ENCODE measurements at regions not wholly inside any gene's neighbourhood (a gene's known extent, or its start where the extent isn't known, plus 50 kb on each side); places are given as distances from the start of the nearest gene placed in this dataset.

GRCh38 chr7:424961-425793, 94.5 kb downstream of the PDGFA start:
- no peak for DNase-seq

- DNase-seq: no peak
These were observed 93.9 kb downstream of the PDGFA start for GRCh38 chr7:425794-426188.

DNA sequence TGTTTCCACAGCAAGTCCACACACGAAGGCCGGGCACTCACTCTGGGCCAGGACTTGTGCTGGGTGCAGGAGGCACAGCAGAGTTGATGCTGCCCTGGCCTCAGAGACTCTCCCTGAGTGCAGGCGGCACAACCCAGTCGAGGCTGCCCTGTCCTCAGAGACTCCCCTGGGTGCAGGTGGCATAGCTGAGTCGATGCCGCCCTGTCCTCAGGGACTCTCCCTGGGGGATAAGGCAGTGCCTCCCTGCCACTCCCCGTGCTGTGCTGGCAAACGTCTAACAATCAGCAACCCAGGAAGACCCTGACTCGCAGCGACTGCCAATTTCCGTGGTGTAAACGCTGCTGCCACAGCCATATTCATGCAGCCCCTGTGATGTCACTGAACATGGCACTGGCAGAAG, 93.1 kb downstream of the PDGFA start:
- DNase-seq: no peak

GRCh38 chr7:427506-428103, 92.0 kb downstream of the PDGFA start:
- DNase-seq: no peak

DNA sequence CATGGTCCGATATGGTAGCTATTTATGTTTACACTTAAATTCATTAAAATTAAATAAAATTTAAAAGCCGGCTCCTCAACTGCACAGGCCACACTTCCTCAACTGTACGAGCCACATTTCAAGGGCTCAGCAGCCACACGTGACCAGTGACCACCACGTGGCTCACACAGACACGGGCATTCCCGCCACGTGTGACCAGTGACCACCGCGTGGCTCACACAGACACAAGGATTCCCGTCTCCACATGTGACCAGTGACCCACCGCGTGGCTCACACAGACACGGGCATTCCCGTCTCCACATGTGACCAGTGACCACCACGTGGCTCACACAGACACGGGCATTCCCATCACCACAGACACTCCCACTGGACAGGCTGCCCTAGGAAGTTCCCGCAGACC, 91.3 kb downstream of the PDGFA start:
- DNase-seq: no peak

DNA sequence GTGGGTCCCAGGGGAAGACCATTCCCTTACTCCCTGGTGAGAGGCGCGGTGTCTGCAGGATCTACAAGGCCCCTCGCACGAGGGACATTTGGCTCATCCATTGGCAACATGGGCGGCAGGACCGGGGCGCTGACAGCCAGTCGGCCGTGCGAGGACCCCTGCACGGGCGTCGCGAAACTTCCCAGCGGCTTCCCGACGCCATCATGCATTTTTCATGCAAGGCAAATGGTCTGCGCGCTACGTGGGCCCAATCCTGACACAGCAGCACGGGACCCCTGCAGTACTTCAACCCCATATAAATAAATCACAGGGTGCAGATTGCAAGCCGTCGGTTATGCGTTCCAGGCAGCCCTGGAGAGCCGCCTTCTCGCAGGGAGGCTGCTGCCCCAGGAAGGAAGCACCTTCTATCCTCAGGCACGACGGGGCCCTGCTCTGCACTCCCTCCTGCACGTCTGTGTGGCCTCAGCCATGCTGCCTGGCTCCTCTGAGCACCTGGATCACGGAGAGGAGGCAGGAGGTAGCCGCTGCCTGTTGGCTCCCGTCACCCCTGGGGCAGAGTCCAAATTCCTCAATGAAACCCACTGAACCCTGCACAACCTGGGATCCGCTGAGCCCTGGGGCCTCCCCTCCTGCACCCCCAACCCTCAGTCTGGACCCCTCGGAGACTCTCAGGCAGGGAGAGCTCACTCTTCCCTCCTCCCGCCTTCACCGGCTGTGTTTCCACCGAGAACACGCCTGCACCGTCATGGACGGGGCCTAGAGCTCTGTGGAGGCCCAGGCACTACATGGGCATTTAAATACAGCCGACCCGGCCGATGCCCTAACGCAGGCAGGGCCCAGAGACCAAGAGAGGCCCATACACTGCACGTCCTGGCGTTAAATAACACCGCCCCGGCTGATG, 90.5 kb downstream of the PDGFA start:
- no peak for DNase-seq

GRCh38 chr7:429828-430180, 89.8 kb downstream of the PDGFA start:
- DNase-seq: no peak

GRCh38 chr7:431041-431440, 88.6 kb downstream of the PDGFA start:
- DNase-seq: no peak

DNA sequence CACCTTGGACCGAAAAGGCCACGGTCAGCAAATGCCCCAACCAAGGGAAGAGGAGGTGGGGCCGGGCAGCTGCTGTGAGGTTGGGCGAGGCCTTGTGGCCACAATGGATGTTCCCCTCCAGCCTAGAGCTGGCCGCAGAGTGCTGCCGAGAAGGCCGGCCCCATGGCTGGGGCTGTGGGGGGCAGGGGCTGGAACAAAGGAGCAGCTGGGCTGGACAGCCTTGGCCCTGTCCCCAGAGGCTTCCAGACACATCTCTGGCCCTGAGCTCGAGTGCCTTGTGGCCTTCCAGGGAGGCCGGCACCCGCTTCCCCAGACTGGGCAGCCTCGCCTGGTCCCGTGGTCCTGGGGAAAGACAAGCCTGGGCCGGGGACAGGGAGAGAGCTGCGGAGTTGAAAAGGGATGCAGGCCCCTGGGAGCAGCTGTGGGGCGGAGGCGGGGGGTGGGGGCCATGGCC, 88.0 kb downstream of the PDGFA start:
- DNase-seq: no peak

GRCh38 chr7:432256-432655, 87.4 kb downstream of the PDGFA start:
- no peak for DNase-seq

GRCh38 chr7:432933-433332, 86.7 kb downstream of the PDGFA start:
- no peak for DNase-seq

- no peak for DNase-seq
These were observed 86.1 kb downstream of the PDGFA start for GRCh38 chr7:433558-433957.

DNA sequence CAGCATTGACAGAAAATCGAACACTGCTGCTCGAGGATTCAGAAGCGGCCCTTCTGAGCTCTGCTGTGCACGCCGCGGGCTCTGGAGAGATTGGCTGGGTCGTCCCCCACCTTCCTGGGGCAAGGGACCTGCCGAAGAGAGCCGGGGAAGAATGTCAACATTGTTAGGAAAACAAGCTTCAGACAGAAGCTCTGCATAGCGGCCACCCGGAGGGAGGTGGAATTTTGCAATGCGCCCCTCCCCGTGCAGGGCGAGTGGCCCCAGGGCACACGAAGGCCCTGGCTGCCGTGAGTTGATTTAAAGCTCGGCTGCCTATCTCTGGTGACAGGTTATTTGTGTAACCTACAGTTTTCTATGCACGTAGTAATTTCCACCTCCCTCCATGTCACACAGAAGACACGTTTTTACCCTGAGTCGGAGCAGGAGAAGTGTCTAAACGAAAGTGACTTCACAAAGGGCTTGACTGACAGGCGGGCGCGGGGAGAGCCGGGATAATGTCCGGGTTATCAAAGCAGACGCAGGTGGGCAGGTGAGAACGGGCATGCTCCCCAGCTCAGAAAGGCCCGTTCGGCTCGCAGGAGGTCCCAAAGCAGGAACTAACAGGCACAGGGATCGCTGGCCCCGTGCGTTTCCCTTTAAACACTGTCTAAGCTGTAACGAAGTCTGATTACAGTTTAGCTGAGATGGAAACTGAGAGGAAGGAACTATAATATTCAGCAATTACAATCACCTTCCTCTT, 84.6 kb downstream of the PDGFA start:
- DNase-seq: peak; percentile 7

GRCh38 chr7:435630-436366, 83.8 kb downstream of the PDGFA start:
- DNase-seq: no peak

- DNase-seq: no peak
These were observed 83.1 kb downstream of the PDGFA start for GRCh38 chr7:436367-437128.

DNA sequence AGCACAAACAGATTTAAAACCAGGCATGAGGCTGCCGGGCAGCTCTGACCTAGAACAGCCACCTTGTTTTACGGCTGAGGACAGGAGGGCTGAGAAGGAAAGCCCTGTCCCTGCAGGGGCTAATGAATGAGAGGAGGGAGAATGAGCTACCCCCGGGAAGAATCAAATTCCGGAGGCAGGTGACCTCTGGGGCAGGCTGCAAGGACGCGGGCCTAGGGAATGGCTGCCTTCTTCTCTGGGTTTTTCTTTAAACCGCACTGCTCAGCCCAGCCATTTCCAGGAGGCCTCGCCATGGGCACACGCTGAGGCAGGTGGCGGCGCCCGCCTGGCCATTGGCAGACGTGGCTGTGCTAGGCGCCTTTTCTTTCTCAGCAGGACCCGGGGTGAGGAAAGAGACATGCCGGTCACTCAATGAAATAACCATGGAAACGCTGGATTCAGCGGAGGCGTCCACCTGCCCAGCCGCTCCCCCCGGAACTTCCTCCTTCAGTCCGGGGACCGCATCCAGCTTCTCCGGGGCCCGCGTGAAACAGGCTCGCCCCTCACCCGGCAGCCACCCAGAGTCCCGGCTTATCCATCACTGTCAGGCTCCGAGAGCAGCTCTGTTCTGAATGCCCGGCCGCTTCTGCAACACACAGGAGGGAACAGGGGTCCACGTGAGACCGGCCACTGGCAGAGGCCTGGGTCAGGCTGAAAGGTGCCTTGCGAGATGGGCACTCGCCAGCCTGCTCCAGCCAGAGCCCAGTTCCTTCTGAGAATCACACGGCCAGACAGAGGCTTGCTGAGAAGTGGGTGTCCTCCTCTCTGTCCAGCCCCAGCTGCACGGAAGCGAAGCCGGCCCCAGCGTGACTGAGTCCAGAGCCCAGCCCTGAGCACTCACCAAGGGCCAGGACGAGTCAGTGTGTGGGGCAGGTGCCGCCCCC, 82.1 kb downstream of the PDGFA start:
- no peak for DNase-seq

DNA sequence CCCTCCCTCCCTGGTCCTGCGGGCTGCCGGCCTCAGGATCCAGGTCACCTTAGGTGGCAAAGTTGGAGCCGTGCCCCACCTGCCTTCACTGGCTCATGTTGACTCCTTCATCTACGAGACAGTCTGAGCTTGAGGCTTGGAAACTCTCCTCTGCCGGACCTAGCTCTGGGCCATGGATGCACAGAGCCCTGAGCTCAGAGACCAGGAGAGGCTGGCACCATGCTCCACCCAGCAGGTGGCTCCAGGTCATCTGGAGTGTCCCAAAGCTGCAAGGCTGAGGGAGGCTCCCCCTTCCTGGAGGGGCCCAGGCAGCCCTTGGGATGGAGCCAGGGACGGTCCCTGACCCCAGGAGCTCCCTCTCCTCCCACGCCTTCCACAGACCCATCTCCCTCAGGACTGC, 81.3 kb downstream of the PDGFA start:
- no peak for DNase-seq

DNA sequence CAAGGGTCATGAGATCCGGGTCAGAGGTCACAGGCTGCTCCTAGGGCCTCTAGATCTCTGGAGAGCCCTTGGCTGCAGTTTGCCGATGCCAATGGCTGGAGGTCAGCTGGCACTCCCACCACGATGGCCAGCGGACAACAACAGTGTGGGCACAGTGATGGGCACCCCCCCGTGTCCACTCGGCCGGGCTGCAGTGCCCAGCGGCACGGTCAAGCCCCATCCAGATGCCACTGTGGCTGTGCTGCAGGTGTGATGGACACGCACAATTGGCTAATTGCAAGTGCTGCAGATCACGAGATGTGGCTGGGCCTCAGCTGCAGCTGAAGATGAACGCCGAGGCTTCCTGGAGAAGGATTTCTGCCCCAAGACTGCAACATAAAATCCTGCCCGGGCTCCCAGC, 80.7 kb downstream of the PDGFA start:
- DNase-seq: no peak

DNA sequence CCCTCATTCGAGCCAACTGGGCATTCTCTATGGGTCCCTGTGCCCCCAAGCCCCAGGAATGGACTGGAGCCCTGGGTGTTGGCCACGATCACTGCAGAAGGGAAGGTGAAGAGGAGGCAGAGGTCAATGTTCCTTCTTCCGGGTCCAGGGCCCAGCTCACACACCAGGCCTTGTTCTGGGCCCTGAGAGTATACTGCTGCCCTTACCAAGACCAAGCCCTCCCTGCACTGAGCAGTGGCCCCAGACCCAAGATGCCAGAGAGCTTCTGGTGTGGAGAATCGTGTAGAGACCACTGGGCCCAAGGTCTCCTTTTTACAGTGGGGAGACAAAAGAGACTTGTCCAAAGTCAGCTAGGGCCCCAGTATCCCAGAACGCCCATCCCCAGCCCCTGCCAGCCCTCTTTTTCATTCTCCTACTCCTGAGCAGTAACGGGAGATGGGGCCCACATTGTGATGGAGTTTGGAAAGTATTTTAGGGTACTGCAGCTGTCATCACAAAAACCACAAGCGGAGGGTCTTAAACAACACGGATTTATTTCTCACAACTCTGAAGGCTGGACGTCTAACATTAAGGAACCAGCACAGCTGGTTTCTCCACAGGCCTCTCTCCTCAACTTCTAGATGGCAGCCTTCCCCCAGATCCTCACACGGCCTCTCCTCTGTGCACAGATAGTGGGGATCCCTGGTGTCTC, 79.4 kb downstream of the PDGFA start:
- no peak for DNase-seq
